Inflammatory macrophage treated with lipopolysaccharide for 1 hour (primary cell): ENCODE measurements at regions not wholly inside any gene's neighbourhood (a gene's known extent, or its start where the extent isn't known, plus 50 kb on each side); places are given as distances from the start of the nearest gene placed in this dataset.

Experiments
- DNase-seq, 2 donors: peaks; one replicate each; pipeline ENCODE4 v3.0.0-alpha.2; 2020 to 2022

GRCh38 chr13:79803989-79804388 lies 323.0 kb downstream of the NDFIP2 start:
- no peak for DNase-seq

DNA sequence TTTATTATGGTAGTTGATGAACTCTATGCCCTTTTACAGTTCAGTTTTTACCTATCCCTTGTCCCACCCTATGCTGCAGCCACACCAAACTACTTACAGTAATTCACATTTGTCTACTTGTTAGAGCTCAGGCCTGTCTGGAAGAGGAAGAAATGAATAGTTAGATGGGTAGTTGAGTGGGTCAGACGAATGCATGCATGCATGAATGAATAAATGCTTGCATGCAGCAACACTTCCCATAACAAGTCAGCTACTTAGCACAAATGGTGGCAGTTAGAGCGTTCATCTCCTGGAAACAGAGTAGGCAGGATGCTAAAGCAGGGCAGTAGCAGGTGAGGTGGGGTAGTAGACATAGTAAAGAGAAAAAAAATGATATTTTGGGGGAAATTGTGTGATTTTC lies 322.3 kb downstream of the NDFIP2 start:
- DNase-seq, result no peak

GRCh38 chr13:79802389-79803085 lies 321.6 kb downstream of the NDFIP2 start:
- no peak for DNase-seq

GRCh38 chr13:79799059-79799867 lies 318.3 kb downstream of the NDFIP2 start:
- DNase-seq, result no peak

GRCh38 chr13:79796136-79796535 lies 315.2 kb downstream of the NDFIP2 start:
- DNase-seq, result no peak

DNA sequence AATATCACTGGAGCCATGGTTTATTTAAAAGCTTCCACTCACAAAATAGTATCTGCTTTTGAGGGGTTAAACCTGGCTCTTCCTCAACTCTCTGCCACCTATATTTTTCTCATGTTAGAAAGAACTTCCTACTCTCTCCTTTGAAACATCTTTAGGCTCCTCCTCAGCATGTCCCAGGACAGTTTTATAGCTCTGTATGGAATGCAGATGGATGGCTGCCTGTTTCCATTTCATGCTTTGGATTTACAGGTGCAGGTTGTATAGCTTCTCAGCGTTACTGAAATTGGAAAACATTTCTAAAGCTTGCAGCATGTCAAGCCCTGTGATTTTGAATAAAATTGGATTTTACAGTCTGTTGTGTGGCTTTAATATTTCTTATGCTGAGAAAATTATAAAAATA lies 314.0 kb downstream of the NDFIP2 start:
- DNase-seq, result no peak

- DNase-seq, result no peak
Measured at GRCh38 chr13:79792716-79793115, 311.8 kb downstream of the NDFIP2 start.

DNA sequence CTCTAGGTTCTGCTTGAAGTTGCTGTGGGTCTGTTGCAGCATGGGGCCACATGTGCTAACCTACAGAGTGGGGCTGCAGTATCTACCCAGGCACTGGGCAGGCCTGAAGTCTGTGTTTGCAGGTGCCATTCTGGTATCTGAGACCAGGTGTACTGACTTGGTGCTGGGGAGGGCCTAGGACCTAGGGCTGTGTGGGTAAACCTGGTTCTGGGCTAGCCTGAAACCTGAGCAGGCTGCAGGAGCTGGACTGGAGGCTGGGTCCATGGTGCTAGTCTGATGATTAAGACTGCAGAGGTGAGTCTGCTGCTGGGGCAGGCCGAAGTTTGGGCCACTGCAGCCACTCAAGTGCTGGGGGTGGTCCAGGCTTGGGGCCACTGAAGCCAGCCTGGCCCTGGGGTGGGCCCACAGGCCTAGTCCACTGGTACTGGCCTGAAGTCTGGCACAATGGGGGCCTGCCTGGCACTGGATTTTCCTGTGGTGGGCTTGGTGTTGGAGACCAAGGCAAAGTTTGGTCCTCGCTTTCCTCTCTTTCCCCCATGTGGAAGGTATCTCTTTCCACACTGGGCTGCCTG lies 310.6 kb downstream of the NDFIP2 start:
- no peak for DNase-seq

DNA sequence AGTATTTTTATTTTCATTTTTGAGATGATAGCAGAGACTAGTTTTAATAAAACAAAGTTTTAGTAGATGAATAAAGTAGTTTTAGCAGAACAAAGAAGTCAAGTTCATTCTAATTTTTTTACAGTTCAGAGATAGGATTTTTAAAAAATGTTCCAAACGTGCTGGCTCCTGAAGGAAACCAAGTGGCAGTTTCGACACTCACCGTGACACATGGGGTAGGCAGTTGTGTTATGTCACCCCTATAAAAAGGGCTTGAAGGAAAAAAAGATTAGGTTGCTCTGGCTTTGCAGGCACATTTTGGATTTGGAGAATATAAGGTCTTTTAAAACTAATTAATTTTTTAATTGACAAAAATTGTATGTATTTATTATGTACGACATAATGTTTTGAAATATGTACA lies 305.2 kb downstream of the NDFIP2 start:
- DNase-seq, result no peak

- peak; percentile 9 to 28 for DNase-seq
Measured at GRCh38 chr13:79782541-79783205, 301.7 kb downstream of the NDFIP2 start.

GRCh38 chr13:79781829-79782540 lies 301.0 kb downstream of the NDFIP2 start:
- DNase-seq, result no peak

DNA sequence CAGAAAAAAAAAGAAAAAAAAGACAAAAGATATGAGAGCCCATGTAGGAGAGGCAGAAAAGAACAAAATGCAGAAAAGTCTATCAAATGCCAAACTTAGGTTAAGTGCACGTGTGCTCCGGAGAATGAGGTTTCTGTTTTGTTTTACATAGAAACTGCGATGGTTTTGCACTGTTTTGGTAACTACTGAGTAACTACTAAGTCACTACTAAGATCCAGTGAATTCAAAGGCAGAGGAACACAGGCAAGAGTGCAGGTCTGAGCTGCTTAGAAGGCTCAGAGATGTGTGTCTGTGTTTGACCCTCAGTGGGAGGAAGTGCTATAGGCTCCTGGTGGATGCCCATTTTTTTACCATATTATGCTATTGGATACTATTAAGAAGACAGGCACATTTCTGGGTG lies 299.3 kb downstream of the NDFIP2 start:
- no peak for DNase-seq

- DNase-seq, result peak; percentile 76 to 85
Measured at GRCh38 chr13:79779761-79780160, 298.8 kb downstream of the NDFIP2 start.

DNA sequence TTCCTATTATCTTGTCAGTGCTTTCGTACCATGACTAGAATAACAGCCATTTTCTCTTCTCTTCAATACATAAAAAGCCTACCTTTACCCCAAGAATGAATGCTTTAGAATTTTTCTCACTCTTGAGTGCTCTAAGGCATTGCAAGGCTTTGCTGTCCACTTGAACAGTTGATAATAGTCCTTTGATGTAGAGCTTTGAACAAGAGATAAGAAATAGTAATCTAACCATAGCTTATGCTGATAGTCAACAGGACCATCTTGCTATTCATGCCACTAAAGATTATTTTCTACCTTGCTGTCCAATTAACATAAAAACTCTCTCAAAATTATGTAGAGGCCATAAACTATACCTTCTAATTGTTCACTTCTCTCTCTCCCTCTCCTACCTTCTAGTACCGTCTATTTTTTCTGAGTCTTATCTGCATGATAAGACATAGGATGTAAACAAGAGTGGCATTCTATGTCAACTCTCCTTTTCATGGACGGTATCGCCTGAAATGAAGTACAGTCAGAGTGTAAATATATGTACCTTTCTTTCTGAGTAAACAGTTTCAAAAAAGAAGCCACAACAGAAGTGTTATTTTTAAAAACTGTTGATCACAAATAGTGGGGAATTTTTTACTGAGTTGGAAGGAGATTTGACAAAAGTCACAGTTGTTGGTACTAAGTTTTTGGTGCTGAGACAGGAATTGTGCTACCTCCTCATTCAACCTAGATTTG lies 297.9 kb downstream of the NDFIP2 start:
- DNase-seq, result no peak

DNA sequence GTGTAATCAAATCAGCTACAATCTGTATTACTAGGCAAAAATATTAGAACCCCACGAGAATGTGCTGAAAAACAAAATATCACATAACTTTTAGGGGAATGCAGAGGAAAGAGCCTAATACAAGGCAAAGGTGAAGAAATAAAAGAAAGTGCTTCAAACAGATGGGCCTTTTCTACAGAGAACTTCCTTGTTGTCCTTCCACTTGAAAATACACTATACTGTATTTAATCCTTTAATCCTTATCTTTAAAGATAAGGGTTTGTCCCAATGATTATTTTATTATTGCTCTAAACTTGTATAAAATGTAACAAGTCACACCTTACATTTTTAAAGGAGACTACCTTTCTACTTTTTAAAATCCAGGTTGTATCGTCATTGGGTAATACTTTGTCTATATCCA lies 296.5 kb downstream of the NDFIP2 start:
- DNase-seq, result no peak

GRCh38 chr13:79776531-79777295 lies 295.8 kb downstream of the NDFIP2 start:
- DNase-seq, result peak; percentile 33 to 39

DNA sequence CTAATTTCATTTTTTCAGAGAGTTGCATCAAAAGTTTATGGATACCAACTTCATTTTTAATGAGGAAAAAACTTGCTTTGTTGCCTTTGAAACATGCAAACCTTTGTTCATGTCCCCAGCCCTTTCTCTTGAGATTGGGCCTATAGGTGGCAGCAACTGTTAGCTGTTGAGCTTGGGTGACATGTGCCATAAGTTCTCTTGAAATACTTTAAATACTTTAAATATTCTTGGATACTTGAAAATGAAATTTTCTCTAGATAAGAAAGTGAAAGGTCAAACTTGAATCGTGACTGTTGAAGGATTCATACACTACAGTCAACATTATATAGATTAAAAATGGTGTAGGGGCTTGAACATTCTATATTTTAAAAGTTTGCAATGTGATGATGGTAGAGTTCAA lies 294.9 kb downstream of the NDFIP2 start:
- DNase-seq, result peak; percentile 35 to 63

DNA sequence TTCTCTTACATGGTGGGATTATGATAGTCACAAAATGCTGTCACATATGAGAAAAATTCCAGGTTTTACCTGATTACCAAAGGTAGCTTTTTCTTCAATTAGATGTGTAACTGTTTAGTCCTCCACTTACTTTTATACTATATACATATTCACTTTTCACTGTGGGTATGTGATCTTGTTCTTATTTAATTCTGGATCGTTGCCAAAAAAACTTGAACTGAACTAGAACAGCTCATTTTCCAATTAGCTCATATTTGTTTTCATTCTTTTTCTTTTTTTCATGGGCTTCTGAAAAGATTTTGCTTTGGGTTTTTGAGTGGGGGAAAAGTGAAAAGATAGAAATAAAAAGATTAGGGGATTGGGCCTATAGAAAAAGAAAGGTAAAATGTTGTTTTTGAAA lies 291.9 kb downstream of the NDFIP2 start:
- DNase-seq, result no peak

- DNase-seq, result no peak
Measured at GRCh38 chr13:79771493-79771892, 290.5 kb downstream of the NDFIP2 start.

GRCh38 chr13:79770056-79770455 lies 289.1 kb downstream of the NDFIP2 start:
- no peak for DNase-seq

DNA sequence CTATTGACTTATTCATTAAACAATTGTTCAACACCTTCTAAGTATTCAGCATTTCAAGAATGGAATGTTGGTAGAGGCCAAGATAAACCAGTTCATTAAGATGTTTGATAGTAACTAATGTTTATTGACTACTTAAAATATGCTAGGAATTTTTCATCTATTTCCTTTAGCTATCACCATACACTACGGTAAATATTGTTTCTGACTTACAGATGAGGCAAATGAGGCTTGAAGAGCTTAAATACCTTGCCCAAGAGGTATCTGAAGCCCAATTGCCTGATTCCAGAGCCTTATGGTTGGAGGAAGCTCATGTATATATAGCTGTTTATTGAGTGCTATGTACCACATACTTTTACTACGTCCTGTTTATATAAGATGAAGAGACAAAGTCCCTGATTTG lies 286.2 kb downstream of the NDFIP2 start:
- no peak for DNase-seq
